OCI-LY3 (cell line): ENCODE measurements at regions not wholly inside any gene's neighbourhood (a gene's known extent, or its start where the extent isn't known, plus 50 kb on each side); places are given as distances from the start of the nearest gene placed in this dataset.

Experiments used
- H2AFZ ChIP-seq: fragments of 200-600, 300-600 bp; shearing (Covaris generic); 2 replicates; pipeline ENCODE4 v1.6.0; 2014; ENCODE audit warnings: antibody characterized with exemption, low read depth, low read length
- H3K27ac ChIP-seq: fragments of 200-600, 300-600 bp; sonication (generic); 2 replicates; pipeline ENCODE4 v1.5.1; 2014; ENCODE audit warnings: mild to moderate bottlenecking, low read length, moderate library complexity, mixed read lengths
- H3K27me3 ChIP-seq: fragments of 200-600, 300-600 bp; sonication (generic); 2 replicates; pipeline ENCODE4 v1.6.1; 2014; ENCODE audit warnings: low read depth, low read length, mixed read lengths
- H3K36me3 ChIP-seq: fragments of 200-600, 300-600 bp; sonication (generic); replicated peaks from 2 replicates; pipeline ENCODE3; 2014; ENCODE audit warnings: low read depth, low read length, mixed read lengths
- H3K4me1 ChIP-seq: fragments of 300-600, 200-600 bp; sonication (generic); 2 replicates; pipeline ENCODE4 v1.6.1; 2014; ENCODE audit warnings: low read length, mixed read lengths
- H3K4me2 ChIP-seq: fragments of 200-600, 300-600 bp; sonication (generic); 2 replicates; pipeline ENCODE4 v1.6.1; 2014; ENCODE audit warnings: low read length, mixed read lengths
- H3K4me3 ChIP-seq: fragments of 300-600, 200-600 bp; sonication (generic); 2 replicates; pipeline ENCODE4 v1.5.1; 2014; ENCODE audit warnings: antibody characterized with exemption, mild to moderate bottlenecking, low read length, moderate library complexity
- H3K79me2 ChIP-seq: fragments of 300-600, 200-600 bp; shearing (Covaris generic); 2 replicates; pipeline ENCODE4 v1.6.1; 2014; ENCODE audit warnings: mild to moderate bottlenecking, low read length, mixed read lengths
- H3K9ac ChIP-seq: fragments of 300-600, 200-600 bp; shearing (Covaris generic); 2 replicates; pipeline ENCODE4 v1.6.0; 2014; ENCODE audit warnings: mild to moderate bottlenecking, low read length, moderate library complexity
- H3K9me3 ChIP-seq: fragments of 200-600, 300-600 bp; shearing (Covaris generic); 2 replicates; pipeline ENCODE4 v1.6.1; 2014; ENCODE audit warnings: low read length, mixed read lengths; ENCODE audit not compliant: insufficient read depth
- H4K20me1 ChIP-seq: fragments of 200-600, 300-600 bp; sonication (generic); 2 replicates; pipeline ENCODE4 v1.6.1; 2016; ENCODE audit warnings: low read length, mixed read lengths; ENCODE audit not compliant: insufficient read depth
- EZH2phosphoT487 ChIP-seq: fragments of 200-600 bp; shearing (Covaris generic); IDR thresholded peaks from 2 replicates; pipeline ENCODE4 v1.6.1; 2018; ENCODE audit warnings: antibody characterized with exemption, mixed run types, low read depth
- TF ChIP-seq, protein P1 (sequence below): fragments of 200-600, 300-600 bp; sonication (generic); IDR thresholded peaks from 2 replicates; pipeline ENCODE4 v1.5.1; 2014; ENCODE audit warnings: antibody characterized with exemption, low read length, low read depth

DNA sequence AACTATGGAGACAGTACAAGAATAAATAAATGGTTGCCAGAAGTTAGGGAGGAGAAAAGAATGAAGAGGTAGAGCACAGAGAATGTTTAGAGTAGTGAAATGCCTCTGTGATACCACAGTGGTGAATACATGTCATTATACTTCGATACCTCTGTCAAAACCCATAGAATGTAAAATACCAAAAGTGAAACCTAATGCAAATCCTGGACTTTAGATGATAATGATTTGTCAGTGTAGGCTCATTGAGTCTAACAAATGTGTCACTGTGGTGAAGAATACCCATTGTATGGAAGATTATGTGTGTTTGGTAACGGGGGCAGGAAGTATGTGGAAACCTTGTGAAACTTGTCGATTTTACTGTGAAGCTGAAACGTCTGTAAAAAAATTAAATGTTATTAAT, 1106.5 kb upstream of the TMPRSS15 start:
- Histone ChIP-seq H3K4me3 (no peak overlapping the region), H3K79me2 (no peaks in the 10 kb centered on the region), H3K36me3 (no peaks in the 10 kb centered on the region), H3K4me2 (no peak overlapping the region), H3K27me3 (no peaks in the 10 kb centered on the region), H3K4me1 (peaks cover 8% of the 10 kb centered on the region; the same call in 1 of the 2 replicates), H4K20me1 (no peaks in the 10 kb centered on the region), H3K27ac (no peak overlapping the region), H2AFZ (no peak overlapping the region), H3K9me3 (no peaks in the 10 kb centered on the region), H3K9ac (no peak overlapping the region)
- no peak for TF ChIP-seq EZH2phosphoT487
- TF ChIP-seq, protein P1, sequence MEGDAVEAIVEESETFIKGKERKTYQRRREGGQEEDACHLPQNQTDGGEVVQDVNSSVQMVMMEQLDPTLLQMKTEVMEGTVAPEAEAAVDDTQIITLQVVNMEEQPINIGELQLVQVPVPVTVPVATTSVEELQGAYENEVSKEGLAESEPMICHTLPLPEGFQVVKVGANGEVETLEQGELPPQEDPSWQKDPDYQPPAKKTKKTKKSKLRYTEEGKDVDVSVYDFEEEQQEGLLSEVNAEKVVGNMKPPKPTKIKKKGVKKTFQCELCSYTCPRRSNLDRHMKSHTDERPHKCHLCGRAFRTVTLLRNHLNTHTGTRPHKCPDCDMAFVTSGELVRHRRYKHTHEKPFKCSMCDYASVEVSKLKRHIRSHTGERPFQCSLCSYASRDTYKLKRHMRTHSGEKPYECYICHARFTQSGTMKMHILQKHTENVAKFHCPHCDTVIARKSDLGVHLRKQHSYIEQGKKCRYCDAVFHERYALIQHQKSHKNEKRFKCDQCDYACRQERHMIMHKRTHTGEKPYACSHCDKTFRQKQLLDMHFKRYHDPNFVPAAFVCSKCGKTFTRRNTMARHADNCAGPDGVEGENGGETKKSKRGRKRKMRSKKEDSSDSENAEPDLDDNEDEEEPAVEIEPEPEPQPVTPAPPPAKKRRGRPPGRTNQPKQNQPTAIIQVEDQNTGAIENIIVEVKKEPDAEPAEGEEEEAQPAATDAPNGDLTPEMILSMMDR: no peak

DNA sequence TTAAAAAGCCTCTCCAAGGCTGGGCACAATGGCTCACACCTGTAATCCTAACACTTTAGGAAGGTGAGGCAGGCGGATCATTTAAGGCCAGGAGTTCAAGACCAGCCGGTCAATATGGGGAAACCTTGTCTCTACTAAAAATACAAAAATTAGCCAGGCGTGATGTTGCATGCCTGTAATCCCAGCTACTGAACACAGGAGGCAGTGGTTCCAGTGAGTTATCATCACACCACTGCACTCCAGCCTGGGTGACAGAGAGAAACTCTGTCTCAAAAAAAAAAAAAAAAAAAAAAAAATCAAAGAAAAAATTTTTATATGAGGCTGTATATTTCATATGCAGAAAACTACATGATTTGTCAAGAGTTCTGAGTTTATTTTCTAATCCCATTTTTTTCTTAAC, 1107.1 kb upstream of the TMPRSS15 start:
- Histone ChIP-seq H3K4me3 (no peak overlapping the region), H3K9me3 (no peaks in the 10 kb centered on the region), H2AFZ (no peak overlapping the region), H3K27me3 (no peaks in the 10 kb centered on the region), H3K79me2 (no peaks in the 10 kb centered on the region), H3K4me2 (no peak overlapping the region), H4K20me1 (no peaks in the 10 kb centered on the region), H3K36me3 (no peaks in the 10 kb centered on the region), H3K9ac (no peak overlapping the region), H3K27ac (no peak overlapping the region), H3K4me1 (peaks cover 8% of the 10 kb centered on the region; the same call in 1 of the 2 replicates)
- TF ChIP-seq, protein P1: no peak
- no peak for TF ChIP-seq EZH2phosphoT487

DNA sequence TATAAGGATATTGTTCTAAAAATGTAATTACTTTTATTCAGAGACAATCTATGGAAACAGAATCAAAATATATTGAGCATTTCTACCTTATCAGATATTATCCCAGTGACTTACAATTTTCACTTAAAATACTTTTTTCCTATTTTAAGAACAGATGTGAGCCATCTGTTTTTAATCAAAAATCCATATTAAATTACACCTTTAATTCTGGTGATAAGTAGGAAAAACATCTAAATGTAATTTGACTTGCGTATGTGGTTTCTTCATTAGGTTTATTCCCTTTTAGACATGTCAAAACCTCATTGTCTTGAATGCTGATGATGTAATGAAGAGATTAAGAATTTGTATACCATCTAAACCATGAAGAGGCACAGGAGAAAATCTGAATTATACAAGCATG, 1118.8 kb upstream of the TMPRSS15 start:
- Histone ChIP-seq H4K20me1 (no peaks in the 10 kb centered on the region), H3K27ac (no peak overlapping the region), H3K27me3 (no peaks in the 10 kb centered on the region), H3K9me3 (no peaks in the 10 kb centered on the region), H3K79me2 (no peaks in the 10 kb centered on the region), H3K36me3 (no peaks in the 10 kb centered on the region), H3K4me1 (no peaks in the 10 kb centered on the region), H3K4me3 (no peak overlapping the region), H3K9ac (no peak overlapping the region), H3K4me2 (no peak overlapping the region), H2AFZ (no peak overlapping the region; the same call in 1 of the 2 replicates)
- TF ChIP-seq EZH2phosphoT487: no peak
- TF ChIP-seq, protein P1: no peak

DNA sequence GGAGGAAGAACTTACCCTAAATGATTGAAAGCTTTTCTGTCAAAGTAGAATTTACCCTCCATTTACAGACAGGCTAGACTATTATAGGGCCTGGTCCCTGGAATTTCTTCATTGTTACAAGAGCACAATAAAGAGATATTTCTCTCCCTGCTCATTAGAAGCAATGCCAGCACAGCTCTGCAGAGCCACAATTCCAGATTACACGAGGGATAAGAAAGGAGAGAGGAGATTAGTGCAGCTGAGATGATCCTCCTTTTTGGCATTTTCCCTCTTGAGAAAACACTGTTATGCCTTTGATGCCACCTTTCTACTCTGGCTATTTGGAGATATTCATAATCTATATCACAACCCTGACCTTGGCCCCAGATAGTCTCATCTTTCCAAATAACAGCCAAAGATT, 1119.5 kb upstream of the TMPRSS15 start:
- H3K4me1 ChIP-seq: no peaks in the 10 kb centered on the region
- H3K9ac ChIP-seq: no peak overlapping the region
- no peaks in the 10 kb centered on the region for H3K27me3 ChIP-seq
- no peaks in the 10 kb centered on the region for H3K36me3 ChIP-seq
- H3K4me3 ChIP-seq: no peak overlapping the region
- H4K20me1 ChIP-seq: no peaks in the 10 kb centered on the region
- H3K9me3 ChIP-seq: no peaks in the 10 kb centered on the region
- no peak overlapping the region for H3K27ac ChIP-seq
- TF ChIP-seq, protein P1: no peak
- TF ChIP-seq EZH2phosphoT487: no peak
- H3K79me2 ChIP-seq: no peaks in the 10 kb centered on the region
- H3K4me2 ChIP-seq: no peak overlapping the region
- no peak overlapping the region; the same call in 1 of the 2 replicates for H2AFZ ChIP-seq
